ENCODE measurements at regions not wholly inside any gene's neighbourhood (a gene's known extent, or its start where the extent isn't known, plus 50 kb on each side); places are given as distances from the start of the nearest gene placed in this dataset.

DNA sequence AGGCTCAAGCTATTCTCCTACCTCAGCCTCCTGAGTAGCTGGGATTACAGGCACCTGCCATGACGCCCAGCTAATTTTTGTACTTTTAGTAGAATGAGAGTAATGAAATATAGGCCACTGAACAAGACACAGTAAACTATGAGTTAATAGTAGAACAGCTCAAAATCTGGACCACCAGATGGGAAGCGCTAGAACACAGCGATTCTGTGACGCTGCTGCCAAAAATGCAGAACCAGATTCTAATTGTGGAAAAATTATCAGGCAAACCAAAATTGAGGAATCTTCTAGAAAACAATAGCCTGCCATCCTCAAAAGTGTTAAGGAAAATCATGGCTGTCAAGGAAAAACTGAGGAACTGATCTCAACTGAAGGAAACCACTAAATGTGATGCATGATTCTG is 111.4 kb upstream of the TIAM1 start:
- TF ChIP-seq, protein P1, sequence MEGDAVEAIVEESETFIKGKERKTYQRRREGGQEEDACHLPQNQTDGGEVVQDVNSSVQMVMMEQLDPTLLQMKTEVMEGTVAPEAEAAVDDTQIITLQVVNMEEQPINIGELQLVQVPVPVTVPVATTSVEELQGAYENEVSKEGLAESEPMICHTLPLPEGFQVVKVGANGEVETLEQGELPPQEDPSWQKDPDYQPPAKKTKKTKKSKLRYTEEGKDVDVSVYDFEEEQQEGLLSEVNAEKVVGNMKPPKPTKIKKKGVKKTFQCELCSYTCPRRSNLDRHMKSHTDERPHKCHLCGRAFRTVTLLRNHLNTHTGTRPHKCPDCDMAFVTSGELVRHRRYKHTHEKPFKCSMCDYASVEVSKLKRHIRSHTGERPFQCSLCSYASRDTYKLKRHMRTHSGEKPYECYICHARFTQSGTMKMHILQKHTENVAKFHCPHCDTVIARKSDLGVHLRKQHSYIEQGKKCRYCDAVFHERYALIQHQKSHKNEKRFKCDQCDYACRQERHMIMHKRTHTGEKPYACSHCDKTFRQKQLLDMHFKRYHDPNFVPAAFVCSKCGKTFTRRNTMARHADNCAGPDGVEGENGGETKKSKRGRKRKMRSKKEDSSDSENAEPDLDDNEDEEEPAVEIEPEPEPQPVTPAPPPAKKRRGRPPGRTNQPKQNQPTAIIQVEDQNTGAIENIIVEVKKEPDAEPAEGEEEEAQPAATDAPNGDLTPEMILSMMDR (conservative IDR thresholded peaks at IDR 0.05; ENCODE audit: low read length), result no peak
- TF ChIP-seq EZH2phosphoT487 (IDR thresholded peaks at IDR 0.05; ENCODE audit: borderline replicate concordance, low read depth, low read length), result no peak
